ENCODE measurements at regions not wholly inside any gene's neighbourhood (a gene's known extent, or its start where the extent isn't known, plus 50 kb on each side); places are given as distances from the start of the nearest gene placed in this dataset.

DNA sequence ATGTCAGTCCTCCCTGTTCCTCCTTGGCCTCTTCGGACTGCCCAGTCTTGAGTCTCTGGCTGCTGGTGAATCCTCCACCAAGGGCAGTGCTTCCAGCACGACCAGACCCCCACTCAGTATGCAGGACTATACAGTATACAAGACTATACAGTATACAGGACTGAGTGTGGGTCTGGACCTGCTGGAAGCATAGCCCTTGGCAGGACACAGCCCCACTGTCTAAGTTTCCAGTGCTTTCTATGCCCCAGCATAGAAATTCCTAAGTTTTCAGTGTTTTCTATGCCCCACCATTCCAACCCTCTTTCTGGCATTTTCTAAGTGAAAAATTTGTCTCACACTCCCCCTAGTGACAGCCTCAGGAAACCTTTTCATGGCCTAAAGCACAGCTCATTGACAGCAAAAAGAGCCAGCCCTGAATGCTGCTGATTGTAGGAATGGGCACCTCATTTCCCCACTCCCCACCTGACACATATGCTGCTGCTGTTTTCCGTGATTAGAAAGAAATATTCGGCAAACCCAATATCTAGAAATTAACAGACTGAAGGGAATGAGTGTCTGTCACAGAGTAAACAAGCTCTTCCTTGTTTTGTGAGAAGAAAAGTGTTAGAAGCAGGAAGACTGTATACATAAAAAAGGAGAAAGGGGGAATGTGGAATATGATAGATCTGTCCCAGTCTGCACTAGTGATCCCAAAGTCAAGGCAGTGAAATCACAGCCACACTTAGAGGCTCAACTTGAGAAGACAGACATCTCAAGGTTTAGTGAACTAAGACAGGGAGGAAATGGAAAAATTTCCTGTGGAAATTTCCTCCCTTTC, 206.9 kb downstream of the IBTK start:
- TF ChIP-seq, protein P1, sequence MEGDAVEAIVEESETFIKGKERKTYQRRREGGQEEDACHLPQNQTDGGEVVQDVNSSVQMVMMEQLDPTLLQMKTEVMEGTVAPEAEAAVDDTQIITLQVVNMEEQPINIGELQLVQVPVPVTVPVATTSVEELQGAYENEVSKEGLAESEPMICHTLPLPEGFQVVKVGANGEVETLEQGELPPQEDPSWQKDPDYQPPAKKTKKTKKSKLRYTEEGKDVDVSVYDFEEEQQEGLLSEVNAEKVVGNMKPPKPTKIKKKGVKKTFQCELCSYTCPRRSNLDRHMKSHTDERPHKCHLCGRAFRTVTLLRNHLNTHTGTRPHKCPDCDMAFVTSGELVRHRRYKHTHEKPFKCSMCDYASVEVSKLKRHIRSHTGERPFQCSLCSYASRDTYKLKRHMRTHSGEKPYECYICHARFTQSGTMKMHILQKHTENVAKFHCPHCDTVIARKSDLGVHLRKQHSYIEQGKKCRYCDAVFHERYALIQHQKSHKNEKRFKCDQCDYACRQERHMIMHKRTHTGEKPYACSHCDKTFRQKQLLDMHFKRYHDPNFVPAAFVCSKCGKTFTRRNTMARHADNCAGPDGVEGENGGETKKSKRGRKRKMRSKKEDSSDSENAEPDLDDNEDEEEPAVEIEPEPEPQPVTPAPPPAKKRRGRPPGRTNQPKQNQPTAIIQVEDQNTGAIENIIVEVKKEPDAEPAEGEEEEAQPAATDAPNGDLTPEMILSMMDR (IDR thresholded peaks at IDR 0.05; ENCODE audit: extremely low read depth in 1 of 2, insufficient read depth in 1 of 2, low read depth in 1 of 2, low read length in 2 of 2) = peak; percentile 73 to 76
- TF ChIP-seq EZH2 (IDR thresholded peaks at IDR 0.05; ENCODE audit: borderline replicate concordance, low read depth, low read length, severe bottlenecking) (no peak), POLR2AphosphoS5 (IDR thresholded peaks at IDR 0.05; ENCODE audit: insufficient read depth, low read depth, low read length) (no peak), POLR2A (IDR thresholded peaks at IDR 0.05; ENCODE audit: low read depth, low read length) (no peak), FOS (IDR thresholded peaks at IDR 0.05; ENCODE audit: borderline replicate concordance, insufficient read depth, low read length) (no peak), MYC (IDR thresholded peaks at IDR 0.05; ENCODE audit: low read depth, low read length) (no peak)
- TF ChIP-seq, protein P2, sequence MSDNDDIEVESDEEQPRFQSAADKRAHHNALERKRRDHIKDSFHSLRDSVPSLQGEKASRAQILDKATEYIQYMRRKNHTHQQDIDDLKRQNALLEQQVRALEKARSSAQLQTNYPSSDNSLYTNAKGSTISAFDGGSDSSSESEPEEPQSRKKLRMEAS (IDR thresholded peaks at IDR 0.05; ENCODE audit: insufficient read depth, insufficient read length) = no peak

Measured in endothelial cell of umbilical vein (primary cell).